GM23248 (cell line): ENCODE measurements at regions not wholly inside any gene's neighbourhood (a gene's known extent, or its start where the extent isn't known, plus 50 kb on each side); places are given as distances from the start of the nearest gene placed in this dataset.

Source experiments
- DNase-seq: peaks from one replicate; pipeline ENCODE4 v3.0.0-alpha.2; 2015
- H2AFZ ChIP-seq: fragments of 200-600 bp; sonication (generic); 2 replicates; pipeline ENCODE4 v1.6.1; 2016; ENCODE audit warnings: antibody characterized with exemption
- H3F3A ChIP-seq: fragments of 200-600 bp; sonication (generic); 2 replicates; pipeline ENCODE4 v1.6.1; 2016; ENCODE audit warnings: mild to moderate bottlenecking, antibody characterized with exemption, mixed run types; ENCODE audit not compliant: insufficient read depth
- H3K27ac ChIP-seq: fragments of 200-600 bp; sonication (generic); 2 replicates; pipeline ENCODE4 v1.5.1; 2016; ENCODE audit warnings: mild to moderate bottlenecking
- H3K27me3 ChIP-seq: fragments of 200-600 bp; sonication (generic); replicated peaks from 2 replicates; pipeline ENCODE4 v1.6.1; 2016; ENCODE audit warnings: mild to moderate bottlenecking; ENCODE audit not compliant: insufficient read depth
- H3K36me3 ChIP-seq: fragments of 200-600 bp; sonication (generic); 2 replicates; pipeline ENCODE4 v1.6.1; 2016; ENCODE audit warnings: low read depth, mild to moderate bottlenecking
- H3K4me1 ChIP-seq: fragments of 200-600 bp; sonication (generic); 2 replicates; pipeline ENCODE4 v1.6.1; 2016; ENCODE audit warnings: mild to moderate bottlenecking; ENCODE audit not compliant: insufficient read depth
- H3K4me2 ChIP-seq: fragments of 200-600 bp; sonication (generic); one replicate; pipeline ENCODE4 v1.6.1; 2016; ENCODE audit warnings: mild to moderate bottlenecking; ENCODE audit not compliant: unreplicated experiment
- H3K4me3 ChIP-seq: fragments of 200-600 bp; sonication (generic); 2 replicates; pipeline ENCODE4 v1.5.1; 2016; ENCODE audit warnings: mild to moderate bottlenecking
- H3K79me2 ChIP-seq: fragments of 200-600 bp; sonication (generic); 2 replicates; pipeline ENCODE4 v1.6.1; 2016; ENCODE audit warnings: mild to moderate bottlenecking; ENCODE audit not compliant: insufficient read depth
- H3K9ac ChIP-seq: fragments of 200-600 bp; sonication (generic); 2 replicates; pipeline ENCODE4 v1.6.1; 2016; ENCODE audit warnings: mild to moderate bottlenecking
- H3K9me2 ChIP-seq: fragments of 200-600 bp; sonication (generic); 2 replicates; pipeline ENCODE4 v1.6.1; 2016; ENCODE audit warnings: mixed run types, mild to moderate bottlenecking, moderate library complexity; ENCODE audit not compliant: insufficient read depth
- H3K9me3 ChIP-seq: fragments of 200-600 bp; sonication (generic); one replicate; pipeline ENCODE4 v1.6.1; 2017; ENCODE audit warnings: low read depth
- H4K20me1 ChIP-seq: fragments of 200-600 bp; sonication (generic); 2 replicates; pipeline ENCODE4 v1.6.0; 2016; ENCODE audit not compliant: insufficient read depth
- EZH2 ChIP-seq: fragments of 200-600 bp; sonication (generic); IDR thresholded peaks from 2 replicates; pipeline ENCODE4 v1.6.1; 2018; ENCODE audit warnings: antibody characterized with exemption, mild to moderate bottlenecking; ENCODE audit not compliant: insufficient read depth, poor library complexity, severe bottlenecking
- EZH2phosphoT487 ChIP-seq: fragments of 200-600 bp; sonication (generic); IDR thresholded peaks from 2 replicates; pipeline ENCODE4 v1.6.1; 2018; ENCODE audit warnings: antibody characterized with exemption, moderate library complexity, mild to moderate bottlenecking, low read depth; ENCODE audit not compliant: insufficient read depth
- WGBS, 2 experiments: methylation state at CpG; one replicate each; pipeline ENCODE4 v1.1.6; 2015 to 2017; ENCODE audit warnings: low lambda C conversion rate in 2 of 2, low coverage in 1 of 2; ENCODE audit errors: missing lambda C conversion rate in 2 of 2; 5-methylcytosine and 5-hydroxymethylcytosine counted together
- in situ Hi-C: fragments of 300-500 bp; cut with MboI; formaldehyde crosslinking; loops from 2 replicates; pipeline ENCODE4 v1.15.0; 2020

DNA sequence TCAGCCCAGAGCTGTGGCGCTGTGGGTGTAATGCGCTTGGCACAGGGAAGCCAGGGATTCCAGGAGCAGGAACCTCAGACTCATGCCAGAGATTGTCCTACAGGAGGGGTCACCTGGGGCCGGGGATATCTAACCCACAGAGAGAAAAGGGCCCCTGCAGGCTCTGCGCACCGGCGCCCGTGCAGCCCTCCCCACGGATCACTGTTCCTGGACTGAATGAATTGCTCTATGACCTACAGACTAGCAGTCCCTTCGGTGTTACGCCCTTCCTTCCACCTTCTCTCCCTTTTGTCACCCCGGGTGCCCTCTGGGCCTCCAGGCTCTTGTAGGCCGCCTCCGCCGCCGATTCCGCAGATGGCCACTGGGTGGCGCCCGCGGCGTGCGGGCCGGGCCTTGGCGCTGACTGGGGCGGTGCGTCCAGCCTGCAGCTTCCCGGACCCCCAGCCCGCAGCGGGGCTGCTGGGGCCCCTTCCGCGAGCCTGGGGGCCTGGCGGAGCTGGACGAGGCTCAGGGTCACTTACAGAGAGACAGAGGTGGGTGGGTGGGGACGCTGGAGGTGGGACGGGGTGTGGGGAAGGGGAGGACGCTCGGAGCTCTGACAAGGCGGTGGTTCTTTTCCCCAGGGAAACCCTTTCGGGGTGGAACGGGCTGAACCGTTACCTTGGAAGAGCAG, 101.3 kb downstream of the IER5 start:
- H3K4me1 ChIP-seq = no peaks in the 10 kb centered on the region
- no peak overlapping the region for H2AFZ ChIP-seq
- H3K27me3 ChIP-seq = peaks cover 7% of the 10 kb centered on the region
- 8 to 14% methylated on average over 35 to 37 of the region's 40 CpGs for WGBS, 2 experiments
- in situ Hi-C loops = no loop called here
- H3K4me2 ChIP-seq = no peak overlapping the region
- no peak overlapping the region for H3K27ac ChIP-seq
- H3K9me3 ChIP-seq = no peaks in the 10 kb centered on the region
- H3K4me3 ChIP-seq = no peak overlapping the region
- no peaks in the 10 kb centered on the region for H3F3A ChIP-seq
- no peaks in the 10 kb centered on the region for H3K36me3 ChIP-seq
- TF ChIP-seq EZH2 = no peak
- TF ChIP-seq EZH2phosphoT487 = no peak
- no peak overlapping the region for H3K9ac ChIP-seq
- DNase-seq = peak; percentile 61
- H4K20me1 ChIP-seq = no peaks in the 10 kb centered on the region
- H3K79me2 ChIP-seq = no peaks in the 10 kb centered on the region
- no peaks in the 10 kb centered on the region for H3K9me2 ChIP-seq

DNA sequence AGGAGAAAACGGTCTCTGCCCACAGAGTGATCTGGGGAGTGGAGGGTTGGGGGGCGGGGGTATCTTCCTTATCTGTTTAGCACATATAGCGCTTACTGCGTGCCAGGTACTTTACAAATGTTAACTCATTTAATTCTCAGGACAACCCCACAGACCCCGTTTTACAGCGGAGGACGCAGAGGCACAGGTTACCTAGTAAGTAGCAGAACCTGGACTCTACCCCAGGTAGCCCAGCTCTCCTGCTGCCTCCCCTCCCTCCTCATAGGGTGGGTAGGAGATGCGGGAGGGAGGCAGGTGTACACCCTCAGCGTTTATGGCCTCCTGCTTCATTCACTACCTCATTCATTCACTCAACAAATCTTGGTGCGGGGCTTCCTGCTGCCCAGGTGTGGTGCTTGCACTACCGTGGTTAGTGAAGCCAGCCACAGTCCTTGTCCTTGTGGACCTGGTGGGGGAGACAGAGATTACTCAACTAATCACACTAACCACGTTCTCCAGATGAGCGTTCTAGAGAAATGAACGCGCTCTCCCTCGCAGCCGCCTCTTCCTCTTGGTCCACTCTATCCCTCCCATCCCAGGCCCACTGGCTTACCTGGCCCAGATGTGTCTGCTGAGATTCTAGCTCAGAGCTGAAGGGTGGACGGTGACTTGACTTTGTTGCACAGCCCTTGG, 102.0 kb downstream of the IER5 start:
- no peak overlapping the region for H3K4me2 ChIP-seq
- no peaks in the 10 kb centered on the region for H3K4me1 ChIP-seq
- H2AFZ ChIP-seq = no peak overlapping the region
- H3K9me3 ChIP-seq = no peaks in the 10 kb centered on the region
- no peaks in the 10 kb centered on the region for H3K9me2 ChIP-seq
- peaks cover 7% of the 10 kb centered on the region; the same call in 1 of the 2 replicates for H3K27me3 ChIP-seq
- DNase-seq = no peak
- H3K27ac ChIP-seq = no peak overlapping the region
- H3F3A ChIP-seq = no peaks in the 10 kb centered on the region
- no peak overlapping the region for H3K4me3 ChIP-seq
- H3K79me2 ChIP-seq = no peaks in the 10 kb centered on the region
- in situ Hi-C loops = no loop called here
- no peaks in the 10 kb centered on the region for H4K20me1 ChIP-seq
- no peaks in the 10 kb centered on the region for H3K36me3 ChIP-seq
- no peak for TF ChIP-seq EZH2
- TF ChIP-seq EZH2phosphoT487 = no peak
- no peak overlapping the region for H3K9ac ChIP-seq
- WGBS, 2 experiments = 59 to 60% methylated on average over 18 of the region's 18 CpGs

DNA sequence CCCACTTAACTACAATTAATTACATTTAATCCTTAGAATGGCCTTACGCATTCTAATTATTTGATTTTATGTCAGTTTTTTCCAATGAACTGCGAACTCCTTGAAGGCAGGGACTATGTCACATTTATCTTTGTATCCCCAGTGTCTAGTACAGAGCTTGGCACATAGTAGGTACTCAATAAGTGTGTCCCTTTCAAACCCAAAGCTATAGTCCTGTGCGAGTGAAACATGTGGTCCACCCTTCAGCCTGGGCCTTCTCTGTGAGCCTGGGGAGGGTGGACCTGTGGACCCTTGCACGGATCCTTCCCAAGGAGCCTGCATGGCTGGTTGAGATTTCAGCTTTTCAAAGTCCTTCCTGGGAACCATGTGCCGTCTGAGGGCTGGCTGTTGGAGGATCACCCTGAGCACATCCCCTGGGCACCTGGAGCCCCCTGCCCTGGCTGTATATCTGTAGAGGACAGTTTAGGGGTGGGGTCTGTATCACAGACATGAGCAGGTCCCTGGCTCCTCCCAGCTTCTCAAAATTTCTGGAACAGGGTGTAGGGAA, 103.1 kb downstream of the IER5 start:
- H3K4me1 ChIP-seq = no peaks in the 10 kb centered on the region
- DNase-seq = no peak
- TF ChIP-seq EZH2 = no peak
- TF ChIP-seq EZH2phosphoT487 = no peak
- no peaks in the 10 kb centered on the region for H3F3A ChIP-seq
- in situ Hi-C loops = no loop called here
- H3K4me2 ChIP-seq = no peak overlapping the region
- 71 to 73% methylated on average over 5 of the region's 5 CpGs for WGBS, 2 experiments
- peaks cover 7% of the 10 kb centered on the region; the same call in 1 of the 2 replicates for H3K27me3 ChIP-seq
- no peak overlapping the region for H2AFZ ChIP-seq
- no peaks in the 10 kb centered on the region for H3K79me2 ChIP-seq
- H4K20me1 ChIP-seq = no peaks in the 10 kb centered on the region
- no peaks in the 10 kb centered on the region for H3K36me3 ChIP-seq
- no peak overlapping the region for H3K4me3 ChIP-seq
- H3K9ac ChIP-seq = no peak overlapping the region
- no peak overlapping the region for H3K27ac ChIP-seq
- no peaks in the 10 kb centered on the region for H3K9me2 ChIP-seq
- no peaks in the 10 kb centered on the region for H3K9me3 ChIP-seq

DNA sequence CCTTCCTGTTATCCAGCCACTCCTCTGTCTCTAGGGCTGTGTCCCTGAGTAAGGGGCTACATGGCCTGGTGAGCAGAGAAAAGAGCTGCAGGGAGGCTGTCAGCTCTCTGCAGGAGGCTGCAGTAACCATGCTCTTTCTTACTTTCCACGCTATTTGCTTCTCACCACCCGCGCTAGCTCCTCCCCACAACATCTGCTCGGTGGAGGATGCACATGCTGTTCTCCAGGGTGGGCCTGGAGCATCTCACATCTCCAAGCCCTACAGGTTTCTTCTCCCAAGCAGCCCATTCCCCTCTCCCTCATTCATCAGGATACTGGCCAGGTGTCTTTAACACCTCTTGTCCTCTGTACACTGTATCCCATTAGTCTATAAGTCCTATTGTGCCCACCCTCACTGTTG, 103.8 kb downstream of the IER5 start:
- no peaks in the 10 kb centered on the region for H3K36me3 ChIP-seq
- H3F3A ChIP-seq = no peaks in the 10 kb centered on the region
- H3K27me3 ChIP-seq = peaks cover 2% of the 10 kb centered on the region; the same call in 1 of the 2 replicates
- no peaks in the 10 kb centered on the region for H4K20me1 ChIP-seq
- DNase-seq = no peak
- no peak overlapping the region for H3K4me2 ChIP-seq
- no peaks in the 10 kb centered on the region for H3K9me3 ChIP-seq
- H3K9me2 ChIP-seq = no peaks in the 10 kb centered on the region
- WGBS, 2 experiments = 53 to 78% methylated on average over 4 of the region's 4 CpGs
- H3K79me2 ChIP-seq = no peaks in the 10 kb centered on the region
- H2AFZ ChIP-seq = no peak overlapping the region
- in situ Hi-C loops = no loop called here
- H3K9ac ChIP-seq = no peak overlapping the region
- H3K27ac ChIP-seq = no peak overlapping the region
- H3K4me3 ChIP-seq = no peak overlapping the region
- H3K4me1 ChIP-seq = no peaks in the 10 kb centered on the region
- TF ChIP-seq EZH2phosphoT487 = no peak
- TF ChIP-seq EZH2 = no peak
